HG03039 (cell line): ENCODE measurements at regions not wholly inside any gene's neighbourhood (a gene's known extent, or its start where the extent isn't known, plus 50 kb on each side); places are given as distances from the start of the nearest gene placed in this dataset.

Source experiments
- ATAC-seq: cut with Tn5 transposase; IDR thresholded peaks from one replicate; pipeline ENCODE4 v1.9.1; 2021; ENCODE audit warnings: mild to moderate bottlenecking, moderate library complexity; ENCODE audit not compliant: unreplicated experiment

DNA sequence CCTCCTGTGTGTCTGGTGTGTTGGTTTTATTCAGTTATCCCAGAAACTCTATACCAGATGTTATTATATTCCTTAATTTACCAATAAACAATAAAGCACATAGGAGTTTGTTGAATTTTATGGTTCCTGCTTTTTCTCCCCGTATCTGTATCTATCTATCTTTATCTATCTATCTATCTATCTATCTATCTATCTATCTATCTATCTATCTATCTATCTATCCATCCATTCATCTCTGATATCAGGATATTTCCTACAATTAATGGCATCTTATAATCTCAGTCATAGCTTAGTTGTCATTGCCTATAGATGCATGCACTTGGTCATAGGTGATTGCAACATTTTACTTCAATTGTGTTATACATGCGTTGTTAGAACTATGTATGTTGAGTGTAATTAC is 500.2 kb upstream of the ZEB2 start:
- ATAC-seq, result no peak

DNA sequence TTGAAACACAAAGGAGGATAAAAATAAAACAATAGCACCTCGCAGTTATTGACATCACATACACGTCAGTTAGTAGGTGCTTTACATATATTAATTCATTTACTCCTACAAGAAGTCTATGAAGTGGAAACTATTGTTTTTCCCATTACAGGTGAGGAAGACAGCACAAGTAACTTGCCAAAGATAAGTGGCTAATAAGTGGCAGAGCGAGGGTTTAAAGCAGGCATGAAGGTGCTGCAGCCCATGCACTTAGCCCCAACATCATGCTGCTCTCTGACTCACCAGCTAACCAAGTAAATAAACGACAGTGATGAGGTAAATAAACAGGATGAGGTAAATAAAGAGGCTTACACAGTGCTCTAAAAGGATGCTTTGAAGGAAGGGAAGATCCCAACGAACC is 498.6 kb upstream of the ZEB2 start:
- no peak for ATAC-seq

DNA sequence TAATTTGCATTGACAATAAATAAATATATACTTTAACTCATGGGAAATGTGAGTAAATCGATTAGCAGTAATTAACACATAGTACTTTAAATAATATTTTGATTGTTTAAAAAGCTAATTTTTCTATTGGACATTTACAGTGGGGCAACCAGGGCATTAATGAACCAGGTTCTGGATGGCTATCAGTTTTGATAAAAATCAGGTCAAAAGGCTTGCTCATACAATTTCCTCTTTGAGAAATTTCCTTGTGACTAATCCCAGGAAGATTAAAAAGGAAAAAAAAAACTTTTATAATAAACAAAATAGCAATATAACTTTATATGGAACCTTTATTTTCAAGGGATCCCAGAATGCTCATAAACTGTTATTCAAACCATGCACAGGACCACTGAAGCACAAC is 497.2 kb upstream of the ZEB2 start:
- ATAC-seq, result no peak

DNA sequence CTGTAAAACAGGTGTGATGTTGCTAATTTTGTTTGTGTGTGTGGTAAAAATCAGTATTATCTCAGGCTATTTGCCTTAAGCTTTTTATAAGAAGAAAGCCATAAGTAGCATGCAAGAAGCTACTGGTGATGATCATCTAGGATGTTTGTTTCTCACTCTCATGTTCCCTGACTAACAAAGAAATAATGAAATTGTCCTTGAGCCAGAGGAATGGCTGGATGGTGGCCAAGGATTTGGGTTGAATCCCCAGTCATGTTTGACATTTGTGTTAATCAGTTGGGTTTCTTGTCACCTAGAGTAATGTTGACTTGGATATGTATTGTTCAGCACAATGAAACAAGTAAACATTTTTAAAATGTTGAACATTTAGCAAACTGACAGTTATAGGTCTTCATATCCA is 496.8 kb upstream of the ZEB2 start:
- no peak for ATAC-seq

DNA sequence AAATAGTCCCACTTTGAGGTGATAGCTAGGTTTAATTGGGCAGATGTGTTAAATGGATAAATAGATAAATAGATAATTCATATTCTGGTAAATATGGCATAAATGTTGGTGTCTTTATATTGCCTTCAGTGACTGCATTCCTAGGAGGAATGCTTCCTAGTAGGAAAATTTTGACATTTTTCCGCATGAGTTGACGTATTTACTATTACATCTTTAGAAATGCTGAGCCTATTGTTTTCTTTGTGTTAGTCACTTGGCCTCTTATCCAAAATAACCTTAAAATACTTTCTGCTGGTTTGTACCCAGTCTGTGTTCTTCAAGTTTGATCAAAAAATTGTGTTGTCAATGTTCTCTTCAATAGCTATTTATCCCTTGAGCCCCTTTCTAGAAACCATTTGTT is 495.6 kb upstream of the ZEB2 start:
- no peak for ATAC-seq

GRCh38 chr2:145012806-145013205 is 492.9 kb upstream of the ZEB2 start:
- ATAC-seq, result no peak

DNA sequence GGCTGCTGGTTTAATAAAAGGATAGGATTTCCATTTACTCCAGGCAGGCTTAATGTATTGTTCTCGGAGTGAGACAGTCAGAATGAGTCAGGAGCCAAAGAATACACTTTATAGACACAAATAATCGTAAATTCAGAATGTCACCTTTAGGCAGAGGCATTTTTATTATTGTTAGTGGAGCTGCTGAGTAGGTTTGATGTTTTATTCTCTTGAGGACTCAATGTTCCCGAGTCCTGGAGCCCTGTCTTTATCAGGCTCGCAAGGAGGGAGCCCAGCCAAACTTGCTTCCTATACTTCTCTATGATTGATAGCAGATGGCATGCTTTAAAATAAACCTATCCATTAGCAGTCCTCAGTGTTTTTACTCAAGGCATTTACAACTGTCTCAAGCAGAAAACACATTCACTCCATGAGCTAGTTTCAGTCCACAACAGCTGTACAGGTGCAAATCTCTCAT is 492.3 kb upstream of the ZEB2 start:
- ATAC-seq, result no peak

- ATAC-seq, result no peak
Measured at GRCh38 chr2:145010635-145011034, 490.7 kb upstream of the ZEB2 start.

- ATAC-seq, result no peak
Measured at GRCh38 chr2:145007960-145008263, 488.0 kb upstream of the ZEB2 start.

DNA sequence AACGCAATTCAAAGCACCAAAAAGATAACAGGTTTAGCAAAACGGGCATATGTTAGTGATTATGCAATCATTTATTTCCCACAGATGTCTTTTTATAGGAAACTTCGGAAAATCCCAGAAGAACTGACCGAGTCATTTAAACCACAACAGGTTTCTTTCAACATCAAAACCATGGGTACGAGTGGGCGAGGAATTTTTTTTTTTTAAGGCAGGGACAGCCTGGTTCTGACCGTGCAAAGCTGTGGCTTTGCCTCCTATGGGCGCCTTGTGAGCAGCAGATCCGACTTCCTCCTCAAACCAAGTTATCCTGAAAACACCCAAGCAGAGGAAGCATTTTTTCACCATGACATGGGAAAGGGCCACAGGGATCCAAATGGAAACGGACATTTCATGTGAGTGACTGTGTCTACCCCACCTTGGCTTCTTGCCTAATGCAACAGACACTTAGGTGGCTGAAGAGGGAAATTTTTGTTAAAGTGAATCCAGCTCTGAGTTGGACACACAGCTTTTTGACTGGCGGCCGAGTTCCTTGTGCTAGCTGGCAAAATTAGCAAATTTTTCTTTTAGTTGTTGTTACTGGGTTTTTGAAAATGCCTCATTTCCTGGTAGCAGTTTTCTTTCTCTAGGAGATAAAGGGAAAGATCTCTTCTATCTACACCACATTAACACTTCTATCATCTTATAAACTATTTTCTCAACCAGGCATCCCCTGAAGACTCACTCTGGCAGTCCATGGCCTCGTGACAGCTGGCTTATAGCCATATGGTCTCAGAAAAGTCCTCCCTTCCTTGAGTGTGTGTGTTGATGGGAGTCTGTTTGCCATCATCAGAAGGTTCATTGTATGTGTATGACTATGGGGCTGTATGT is 487.4 kb upstream of the ZEB2 start:
- no peak for ATAC-seq

DNA sequence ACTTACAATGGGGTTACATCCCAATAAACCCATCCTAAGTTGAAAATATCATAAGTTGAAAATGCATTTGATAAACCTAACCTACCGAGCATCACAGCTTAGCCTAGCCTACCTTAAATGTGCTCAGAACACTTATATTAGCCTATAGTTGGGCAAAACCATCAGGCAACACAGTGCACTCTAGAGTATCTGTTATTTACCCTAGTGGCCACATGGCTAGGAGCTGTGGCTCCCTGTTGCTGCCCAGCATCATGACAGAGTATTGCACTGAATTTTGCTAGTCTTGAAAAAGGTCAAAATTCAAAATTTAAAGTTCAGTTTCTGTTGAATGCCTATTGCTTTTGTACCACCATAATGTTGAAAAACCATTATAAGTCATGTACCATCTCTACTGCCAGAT is 482.7 kb upstream of the ZEB2 start:
- ATAC-seq, result no peak

- ATAC-seq, result no peak
Measured at GRCh38 chr2:145000376-145000775, 480.5 kb upstream of the ZEB2 start.

DNA sequence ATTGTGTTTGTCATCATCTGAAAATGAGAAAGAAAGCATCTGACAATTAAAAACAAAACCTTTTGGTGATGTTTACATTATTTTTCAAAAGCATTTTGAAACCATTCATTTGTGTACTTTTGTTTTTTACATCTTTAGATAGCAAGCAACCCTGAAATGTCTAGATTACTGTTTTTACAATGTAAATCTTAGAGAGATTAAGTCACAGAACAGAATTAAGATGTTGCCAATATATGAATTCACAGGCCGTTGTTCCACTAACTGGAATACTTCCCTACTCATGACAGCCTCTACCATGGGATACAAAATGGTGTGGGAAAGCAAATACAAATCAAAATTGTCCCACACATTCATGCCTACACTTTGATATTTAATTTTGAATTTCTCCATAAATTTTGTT is 480.0 kb upstream of the ZEB2 start:
- no peak for ATAC-seq

- ATAC-seq, result no peak
Measured at GRCh38 chr2:144999071-144999875, 479.4 kb upstream of the ZEB2 start.

GRCh38 chr2:144998435-144998834 is 478.5 kb upstream of the ZEB2 start:
- ATAC-seq, result no peak

GRCh38 chr2:144996225-144996795 is 476.4 kb upstream of the ZEB2 start:
- no peak for ATAC-seq

GRCh38 chr2:144995482-144995881 is 475.6 kb upstream of the ZEB2 start:
- ATAC-seq, result no peak

- ATAC-seq, result no peak
Measured at GRCh38 chr2:144990661-144991060, 470.7 kb upstream of the ZEB2 start.

DNA sequence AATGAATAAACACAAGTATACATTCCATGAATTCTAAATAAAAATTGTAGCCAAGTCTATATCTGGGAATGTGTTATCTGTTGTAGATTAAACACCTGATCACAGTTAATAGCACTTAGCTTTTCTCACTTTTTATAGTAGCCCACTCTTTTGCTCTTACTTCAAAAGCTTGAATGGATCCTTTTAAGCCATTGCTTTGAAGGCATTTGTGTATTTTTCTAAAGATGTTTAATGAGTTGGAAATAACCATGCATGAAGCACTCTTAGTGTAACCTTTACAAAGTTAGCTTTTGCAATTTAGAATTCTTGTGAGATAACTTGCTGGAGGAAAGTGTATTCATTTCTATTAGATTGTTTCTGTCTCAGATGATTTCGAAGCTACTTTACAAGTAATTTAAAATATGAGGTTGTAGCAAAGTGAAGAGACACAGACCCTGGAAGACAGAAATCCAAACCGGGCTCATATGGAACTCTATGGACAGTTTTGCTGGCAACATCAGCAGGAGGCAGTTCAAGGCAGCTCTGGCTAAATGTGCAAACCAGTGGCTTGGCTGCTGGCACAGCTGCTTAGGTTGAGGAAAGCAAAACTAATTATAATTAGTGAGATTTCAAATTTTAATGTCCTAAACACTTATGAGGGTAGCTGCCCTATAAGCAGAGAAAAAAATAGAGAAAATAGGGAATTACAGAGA is 469.8 kb upstream of the ZEB2 start:
- ATAC-seq, result no peak

- no peak for ATAC-seq
Measured at GRCh38 chr2:144988591-144988990, 468.7 kb upstream of the ZEB2 start.

- ATAC-seq, result no peak
Measured at GRCh38 chr2:144986691-144987090, 466.8 kb upstream of the ZEB2 start.
